ENCODE measurements at regions not wholly inside any gene's neighbourhood (a gene's known extent, or its start where the extent isn't known, plus 50 kb on each side); places are given as distances from the start of the nearest gene placed in this dataset.

DNA sequence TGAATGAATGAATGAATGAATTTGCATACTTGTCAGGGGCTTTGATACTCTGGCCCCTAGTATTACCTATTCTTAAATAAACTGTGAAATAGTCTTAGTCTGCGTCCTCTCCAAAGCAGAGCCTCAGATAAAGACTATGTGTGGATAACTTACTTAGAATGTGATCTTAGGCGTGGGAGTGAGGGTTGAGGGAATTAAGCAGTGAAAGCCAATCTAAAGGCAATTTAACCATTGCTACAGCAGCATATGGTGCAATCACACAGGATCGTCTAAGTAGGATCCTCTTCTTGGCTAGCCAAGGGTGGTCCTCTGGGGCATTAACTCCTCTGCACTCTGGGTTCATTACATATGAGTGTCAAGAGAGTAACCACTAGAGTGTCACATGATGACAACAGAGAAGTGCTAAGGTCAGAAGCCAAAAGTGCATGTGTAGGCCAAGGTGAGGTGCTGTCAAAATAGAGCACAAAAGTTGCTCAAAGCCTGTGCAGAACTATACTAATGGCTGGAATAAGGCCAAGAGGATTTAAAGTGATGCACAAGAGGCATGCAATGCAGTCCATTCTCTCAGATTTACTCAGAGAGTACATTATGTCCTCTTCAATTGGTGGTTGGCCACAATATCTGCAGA is 274.4 kb upstream of the SEMA6A start:
- Histone ChIP-seq H3K4me1 (ENCODE audit: control insufficient read depth, insufficient read depth, low read length) (no peaks in the 10 kb centered on the region), H3K4me3 (ENCODE audit: low read length) (no peak overlapping the region), H3K9me3 (replicated peaks; ENCODE audit: control insufficient read depth, low read depth, low read length) (no peaks in the 10 kb centered on the region), H3K36me3 (ENCODE audit: control insufficient read depth, insufficient read depth, low read length) (no peaks in the 10 kb centered on the region), H3K27me3 (ENCODE audit: control insufficient read depth, insufficient read depth, low read length) (no peaks in the 10 kb centered on the region), H3K27ac (ENCODE audit: low read length) (no peak overlapping the region)
- WGBS (ENCODE audit: insufficient coverage) = 0% methylated on average over 1 of the region's 3 CpGs
- peak; percentile 44 for DNase-seq

- no peaks in the 10 kb centered on the region for H3K27me3 ChIP-seq (ENCODE audit: control insufficient read depth, insufficient read depth, low read length)
- H3K4me1 ChIP-seq (ENCODE audit: control insufficient read depth, insufficient read depth, low read length) = no peaks in the 10 kb centered on the region
- no peaks in the 10 kb centered on the region for H3K9me3 ChIP-seq (replicated peaks; ENCODE audit: control insufficient read depth, low read depth, low read length)
- DNase-seq = no peak
- H3K27ac ChIP-seq (ENCODE audit: low read length) = no peak overlapping the region
- 94% methylated on average over 8 of the region's 8 CpGs for WGBS (ENCODE audit: insufficient coverage)
- no peaks in the 10 kb centered on the region for H3K36me3 ChIP-seq (ENCODE audit: control insufficient read depth, insufficient read depth, low read length)
- no peak overlapping the region for H3K4me3 ChIP-seq (ENCODE audit: low read length)
Observed at GRCh38 chr5:116847960-116848359, 273.3 kb upstream of the SEMA6A start.

GRCh38 chr5:116844015-116844414 is 269.4 kb upstream of the SEMA6A start:
- no peak for DNase-seq
- H3K4me3 ChIP-seq (ENCODE audit: low read length) = no peak overlapping the region
- H3K27ac ChIP-seq (ENCODE audit: low read length) = no peak overlapping the region
- no peaks in the 10 kb centered on the region for H3K4me1 ChIP-seq (ENCODE audit: control insufficient read depth, insufficient read depth, low read length)
- H3K27me3 ChIP-seq (ENCODE audit: control insufficient read depth, insufficient read depth, low read length) = no peaks in the 10 kb centered on the region
- WGBS (ENCODE audit: insufficient coverage) = no CpG with 5 or more reads among the region's 3 CpGs
- H3K36me3 ChIP-seq (ENCODE audit: control insufficient read depth, insufficient read depth, low read length) = no peaks in the 10 kb centered on the region
- no peaks in the 10 kb centered on the region for H3K9me3 ChIP-seq (replicated peaks; ENCODE audit: control insufficient read depth, low read depth, low read length)

DNA sequence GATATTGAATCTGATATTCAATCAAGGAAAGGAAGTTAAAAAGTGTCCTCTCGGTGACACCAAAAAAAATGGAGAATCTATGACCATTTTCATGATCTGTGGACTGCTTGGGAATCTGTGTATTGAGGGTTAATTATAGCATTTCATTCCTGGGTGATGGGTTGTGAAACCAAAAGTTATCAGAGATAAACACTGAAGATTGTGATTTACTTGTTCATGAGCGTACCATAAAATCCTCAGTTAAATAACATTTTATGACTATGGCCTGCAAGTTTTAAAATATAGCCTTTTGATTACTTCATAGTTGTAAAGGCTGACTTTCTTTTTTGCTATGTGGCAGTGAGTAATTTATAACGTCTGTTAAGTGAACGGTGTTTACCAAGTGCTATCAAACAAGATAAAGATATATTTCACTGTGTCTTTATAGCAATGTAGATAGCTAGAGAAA is 267.9 kb upstream of the SEMA6A start:
- H3K36me3 ChIP-seq (ENCODE audit: control insufficient read depth, insufficient read depth, low read length) = no peaks in the 10 kb centered on the region
- no peaks in the 10 kb centered on the region for H3K9me3 ChIP-seq (replicated peaks; ENCODE audit: control insufficient read depth, low read depth, low read length)
- no peaks in the 10 kb centered on the region for H3K4me1 ChIP-seq (ENCODE audit: control insufficient read depth, insufficient read depth, low read length)
- H3K27me3 ChIP-seq (ENCODE audit: control insufficient read depth, insufficient read depth, low read length) = no peaks in the 10 kb centered on the region
- no CpG with 5 or more reads among the region's 4 CpGs for WGBS (ENCODE audit: insufficient coverage)
- no peak overlapping the region for H3K4me3 ChIP-seq (ENCODE audit: low read length)
- H3K27ac ChIP-seq (ENCODE audit: low read length) = no peak overlapping the region
- DNase-seq = no peak

DNA sequence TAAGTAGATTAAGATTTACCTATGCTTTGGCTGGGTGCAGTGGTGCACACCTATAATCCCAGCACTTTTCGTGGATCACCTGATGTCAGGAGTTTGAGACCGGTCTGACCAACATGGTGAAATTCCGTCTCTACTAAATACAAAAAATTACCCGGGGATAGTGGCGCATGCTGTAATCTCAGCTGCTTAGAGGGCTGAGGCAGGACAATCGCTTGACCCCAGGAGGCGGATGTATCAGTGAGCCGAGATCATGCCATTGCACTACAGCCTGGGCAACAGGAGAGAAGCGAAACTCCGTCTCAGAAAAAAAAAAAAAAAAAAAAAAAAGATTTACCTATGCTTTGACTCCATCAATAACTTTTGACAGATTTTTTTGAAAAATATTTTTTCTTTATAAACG is 267.1 kb upstream of the SEMA6A start:
- 94% methylated on average over 7 of the region's 11 CpGs for WGBS (ENCODE audit: insufficient coverage)
- H3K27ac ChIP-seq (ENCODE audit: low read length) = no peak overlapping the region
- H3K4me3 ChIP-seq (ENCODE audit: low read length) = no peak overlapping the region
- H3K9me3 ChIP-seq (replicated peaks; ENCODE audit: control insufficient read depth, low read depth, low read length) = no peaks in the 10 kb centered on the region
- H3K36me3 ChIP-seq (ENCODE audit: control insufficient read depth, insufficient read depth, low read length) = no peaks in the 10 kb centered on the region
- peaks cover 2% of the 10 kb centered on the region for H3K4me1 ChIP-seq (ENCODE audit: control insufficient read depth, insufficient read depth, low read length)
- H3K27me3 ChIP-seq (ENCODE audit: control insufficient read depth, insufficient read depth, low read length) = no peaks in the 10 kb centered on the region
- no peak for DNase-seq

DNA sequence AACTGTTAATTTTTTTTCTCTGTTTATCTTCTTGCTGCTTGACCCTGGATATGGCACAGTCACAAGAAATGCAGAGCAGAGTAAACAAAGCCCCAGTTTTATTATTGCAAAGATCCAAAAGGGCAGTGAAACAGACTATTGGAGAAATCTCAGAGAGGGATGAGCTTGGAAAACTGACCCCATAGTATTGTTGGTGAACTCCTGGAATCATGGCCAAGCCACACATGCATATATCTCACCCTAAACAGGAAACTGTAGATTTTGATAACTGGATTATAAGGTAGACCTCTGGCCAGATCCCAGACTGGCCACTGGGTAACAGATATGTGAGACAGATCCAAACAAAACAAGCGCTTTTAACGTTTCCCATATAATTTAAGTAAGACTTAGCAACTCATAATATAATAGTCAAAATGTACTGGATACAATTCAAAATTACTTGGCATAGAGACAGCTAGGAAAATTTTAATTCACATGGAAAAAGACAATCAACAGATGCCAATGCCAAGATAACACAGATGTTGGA is 263.5 kb upstream of the SEMA6A start:
- Histone ChIP-seq H3K4me3 (ENCODE audit: low read length) (no peak overlapping the region), H3K4me1 (ENCODE audit: control insufficient read depth, insufficient read depth, low read length) (peaks cover 2% of the 10 kb centered on the region), H3K27me3 (ENCODE audit: control insufficient read depth, insufficient read depth, low read length) (no peaks in the 10 kb centered on the region), H3K9me3 (replicated peaks; ENCODE audit: control insufficient read depth, low read depth, low read length) (no peaks in the 10 kb centered on the region), H3K27ac (ENCODE audit: low read length) (peak overlapping the region; percentile 52), H3K36me3 (ENCODE audit: control insufficient read depth, insufficient read depth, low read length) (no peaks in the 10 kb centered on the region)
- WGBS (ENCODE audit: insufficient coverage) = no CpG with 5 or more reads among the region's 2 CpGs
- DNase-seq = peak; percentile 69

DNA sequence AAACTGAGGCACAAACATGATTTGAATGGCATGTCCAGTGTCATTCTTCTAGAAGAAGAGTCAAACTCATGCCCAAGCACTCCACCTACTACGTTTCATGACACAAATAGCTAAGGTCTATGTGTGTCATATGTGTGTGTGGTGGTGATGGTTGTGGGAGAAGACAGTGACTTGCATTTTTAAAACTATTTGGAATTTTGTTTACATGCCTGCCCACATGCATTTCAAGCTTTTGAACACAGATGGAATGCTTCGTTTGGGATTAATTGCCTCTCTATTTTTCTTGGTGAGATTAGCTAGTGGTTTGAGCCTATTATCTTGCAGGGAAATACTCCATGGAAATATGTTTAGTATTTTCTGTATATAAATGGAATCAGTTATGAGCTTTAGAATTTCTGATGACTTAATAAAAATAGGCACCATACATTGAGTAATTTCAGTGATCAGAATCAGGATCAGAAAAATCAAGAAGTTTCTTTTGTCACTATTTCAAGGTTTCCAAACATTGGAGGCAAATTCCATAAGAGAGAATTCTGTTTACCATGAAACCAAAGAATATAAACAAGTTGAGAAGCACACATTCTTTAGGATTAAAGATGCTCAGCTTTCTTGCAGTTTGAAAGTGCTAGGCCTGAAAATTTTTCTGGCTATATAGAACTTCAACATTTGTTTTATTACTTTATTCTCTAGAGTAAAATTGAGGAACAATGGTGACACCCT is 260.3 kb upstream of the SEMA6A start:
- no CpG with 5 or more reads among the region's 2 CpGs for WGBS (ENCODE audit: insufficient coverage)
- Histone ChIP-seq H3K36me3 (ENCODE audit: control insufficient read depth, insufficient read depth, low read length) (no peaks in the 10 kb centered on the region), H3K4me3 (ENCODE audit: low read length) (no peak overlapping the region), H3K27ac (ENCODE audit: low read length) (no peak overlapping the region), H3K4me1 (ENCODE audit: control insufficient read depth, insufficient read depth, low read length) (peaks cover 2% of the 10 kb centered on the region), H3K9me3 (replicated peaks; ENCODE audit: control insufficient read depth, low read depth, low read length) (no peaks in the 10 kb centered on the region), H3K27me3 (ENCODE audit: control insufficient read depth, insufficient read depth, low read length) (no peaks in the 10 kb centered on the region)
- DNase-seq = no peak

GRCh38 chr5:116830079-116830478 is 255.5 kb upstream of the SEMA6A start:
- no peaks in the 10 kb centered on the region for H3K27me3 ChIP-seq (ENCODE audit: control insufficient read depth, insufficient read depth, low read length)
- no peaks in the 10 kb centered on the region for H3K4me1 ChIP-seq (ENCODE audit: control insufficient read depth, insufficient read depth, low read length)
- no peak overlapping the region for H3K27ac ChIP-seq (ENCODE audit: low read length)
- no peak for DNase-seq
- WGBS (ENCODE audit: insufficient coverage) = 82% methylated on average over 3 of the region's 4 CpGs
- no peaks in the 10 kb centered on the region for H3K9me3 ChIP-seq (replicated peaks; ENCODE audit: control insufficient read depth, low read depth, low read length)
- no peaks in the 10 kb centered on the region for H3K36me3 ChIP-seq (ENCODE audit: control insufficient read depth, insufficient read depth, low read length)
- no peak overlapping the region for H3K4me3 ChIP-seq (ENCODE audit: low read length)

- Histone ChIP-seq H3K4me1 (ENCODE audit: control insufficient read depth, insufficient read depth, low read length) (no peaks in the 10 kb centered on the region), H3K27ac (ENCODE audit: low read length) (no peak overlapping the region), H3K9me3 (replicated peaks; ENCODE audit: control insufficient read depth, low read depth, low read length) (no peaks in the 10 kb centered on the region), H3K4me3 (ENCODE audit: low read length) (no peak overlapping the region), H3K36me3 (ENCODE audit: control insufficient read depth, insufficient read depth, low read length) (no peaks in the 10 kb centered on the region), H3K27me3 (ENCODE audit: control insufficient read depth, insufficient read depth, low read length) (no peaks in the 10 kb centered on the region)
- DNase-seq = no peak
Observed at GRCh38 chr5:116827078-116827477, 252.5 kb upstream of the SEMA6A start.

DNA sequence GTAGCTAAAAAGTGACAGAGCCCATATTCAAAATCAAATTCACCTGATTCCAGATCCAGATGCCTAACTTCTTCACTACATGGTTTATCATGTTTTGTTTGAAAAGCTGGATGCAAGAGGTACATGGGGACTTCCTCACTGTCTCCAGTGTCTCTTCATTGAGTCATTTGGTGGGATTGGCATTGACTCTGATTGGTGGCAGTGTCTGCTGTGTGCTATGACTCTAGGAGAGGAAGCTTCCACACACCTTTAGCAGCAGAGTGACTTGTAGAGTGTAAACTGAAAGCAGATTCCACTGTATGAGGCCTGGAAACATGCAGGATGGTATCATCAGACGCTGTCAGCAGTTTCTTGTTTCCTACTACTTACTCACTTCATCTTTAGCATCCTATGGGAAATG is 250.9 kb upstream of the SEMA6A start:
- H3K27ac ChIP-seq (ENCODE audit: low read length) = no peak overlapping the region
- no peaks in the 10 kb centered on the region for H3K4me1 ChIP-seq (ENCODE audit: control insufficient read depth, insufficient read depth, low read length)
- H3K9me3 ChIP-seq (replicated peaks; ENCODE audit: control insufficient read depth, low read depth, low read length) = no peaks in the 10 kb centered on the region
- no peaks in the 10 kb centered on the region for H3K27me3 ChIP-seq (ENCODE audit: control insufficient read depth, insufficient read depth, low read length)
- no peak overlapping the region for H3K4me3 ChIP-seq (ENCODE audit: low read length)
- H3K36me3 ChIP-seq (ENCODE audit: control insufficient read depth, insufficient read depth, low read length) = no peaks in the 10 kb centered on the region
- DNase-seq = no peak
- WGBS (ENCODE audit: insufficient coverage) = no CpG with 5 or more reads among the region's 1 CpG

Data from muscle of leg (tissue), 3 donors.